Muscle of leg (tissue), 3 donors: ENCODE measurements at regions not wholly inside any gene's neighbourhood (a gene's known extent, or its start where the extent isn't known, plus 50 kb on each side); places are given as distances from the start of the nearest gene placed in this dataset.
A peak's percentile ranks its signal among the peaks of the same experiment; 100 is the strongest.

ENCODE experiments used
- DNase-seq: peaks from one replicate; pipeline ENCODE4 v3.0.0; 2013
- H3K27ac ChIP-seq: one replicate; pipeline ENCODE4 v1.5.1; 2013; ENCODE audit warnings: mild to moderate bottlenecking, low read length, control low read depth
- H3K27me3 ChIP-seq: one replicate; pipeline ENCODE4 v1.6.1; 2013; ENCODE audit warnings: low read length; ENCODE audit not compliant: control insufficient read depth, insufficient read depth
- H3K36me3 ChIP-seq: one replicate; pipeline ENCODE4 v1.6.1; 2013; ENCODE audit warnings: low read length; ENCODE audit not compliant: control insufficient read depth, insufficient read depth
- H3K4me1 ChIP-seq: one replicate; pipeline ENCODE4 v1.6.1; 2013; ENCODE audit warnings: low read length; ENCODE audit not compliant: control insufficient read depth, insufficient read depth
- H3K4me3 ChIP-seq: one replicate; pipeline ENCODE4 v1.5.1; 2013; ENCODE audit warnings: low read length, control low read depth
- H3K9me3 ChIP-seq: replicated peaks from 2 replicates; pipeline ENCODE4 v1.6.1; 2013; ENCODE audit warnings: low read depth, low read length; ENCODE audit not compliant: control insufficient read depth
- WGBS: methylation state at CpG from one replicate; pipeline ENCODE4 v1.1.5; 2013; ENCODE audit warnings: missing lambda C conversion rate; ENCODE audit not compliant: insufficient coverage; 5-methylcytosine and 5-hydroxymethylcytosine counted together

- H3K27ac ChIP-seq, result no peak overlapping the region
- no peaks in the 10 kb centered on the region for H3K9me3 ChIP-seq
- no peak overlapping the region for H3K4me3 ChIP-seq
- no peak for DNase-seq
- H3K36me3 ChIP-seq, result no peaks in the 10 kb centered on the region
- H3K4me1 ChIP-seq, result peaks cover 5% of the 10 kb centered on the region
- no peaks in the 10 kb centered on the region for H3K27me3 ChIP-seq
- no CpG with 5 or more reads among the region's 3 CpGs for WGBS
These were observed 174.5 kb downstream of the ZC3H11B start for GRCh38 chr1:219438386-219438785.

- no peaks in the 10 kb centered on the region for H3K36me3 ChIP-seq
- WGBS, result 80% methylated on average over 1 of the region's 2 CpGs
- no peak overlapping the region for H3K4me3 ChIP-seq
- H3K9me3 ChIP-seq, result no peaks in the 10 kb centered on the region
- no peak overlapping the region for H3K27ac ChIP-seq
- DNase-seq, result no peak
- H3K4me1 ChIP-seq, result peaks cover 8% of the 10 kb centered on the region
- no peaks in the 10 kb centered on the region for H3K27me3 ChIP-seq
These were observed 178.0 kb downstream of the ZC3H11B start for GRCh38 chr1:219434923-219435297.

GRCh38 chr1:219434285-219434922 lies 178.5 kb downstream of the ZC3H11B start:
- peaks cover 8% of the 10 kb centered on the region for H3K4me1 ChIP-seq
- peak; percentile 66 for DNase-seq
- H3K27me3 ChIP-seq, result no peaks in the 10 kb centered on the region
- WGBS, result 64% methylated on average over 3 of the region's 6 CpGs
- no peak overlapping the region for H3K27ac ChIP-seq
- no peaks in the 10 kb centered on the region for H3K36me3 ChIP-seq
- no peak overlapping the region for H3K4me3 ChIP-seq
- no peaks in the 10 kb centered on the region for H3K9me3 ChIP-seq

GRCh38 chr1:219433496-219434131 lies 179.3 kb downstream of the ZC3H11B start:
- H3K36me3 ChIP-seq, result no peaks in the 10 kb centered on the region
- peaks cover 8% of the 10 kb centered on the region for H3K4me1 ChIP-seq
- H3K27me3 ChIP-seq, result no peaks in the 10 kb centered on the region
- no peak overlapping the region for H3K27ac ChIP-seq
- H3K4me3 ChIP-seq, result no peak overlapping the region
- no peaks in the 10 kb centered on the region for H3K9me3 ChIP-seq
- WGBS, result 29% methylated on average over 1 of the region's 6 CpGs
- DNase-seq, result no peak

- 79% methylated on average over 3 of the region's 5 CpGs for WGBS
- no peak for DNase-seq
- H3K27me3 ChIP-seq, result no peaks in the 10 kb centered on the region
These were observed 179.9 kb downstream of the ZC3H11B start for GRCh38 chr1:219433001-219433400.

GRCh38 chr1:219432191-219432606 lies 180.7 kb downstream of the ZC3H11B start:
- DNase-seq, result no peak
- peaks cover 8% of the 10 kb centered on the region for H3K4me1 ChIP-seq
- H3K9me3 ChIP-seq, result no peaks in the 10 kb centered on the region
- H3K4me3 ChIP-seq, result no peak overlapping the region
- H3K27ac ChIP-seq, result no peak overlapping the region
- H3K36me3 ChIP-seq, result no peaks in the 10 kb centered on the region
- no peaks in the 10 kb centered on the region for H3K27me3 ChIP-seq
- no CpG with 5 or more reads among the region's 3 CpGs for WGBS

More at GRCh38 chr1:219433001-219433400, 179.9 kb downstream of the ZC3H11B start:
- H3K4me1 ChIP-seq, result peaks cover 8% of the 10 kb centered on the region
- no peaks in the 10 kb centered on the region for H3K36me3 ChIP-seq
- no peak overlapping the region for H3K4me3 ChIP-seq
- H3K9me3 ChIP-seq, result no peaks in the 10 kb centered on the region
- no peak overlapping the region for H3K27ac ChIP-seq

- Histone ChIP-seq H3K27me3 (no peaks in the 10 kb centered on the region), H3K4me1 (peaks cover 8% of the 10 kb centered on the region), H3K27ac (no peak overlapping the region), H3K4me3 (no peak overlapping the region), H3K36me3 (no peaks in the 10 kb centered on the region), H3K9me3 (no peaks in the 10 kb centered on the region)
- no peak for DNase-seq
- WGBS, result no CpG with 5 or more reads among the region's 1 CpG
These were observed 182.5 kb downstream of the ZC3H11B start for GRCh38 chr1:219430419-219430818.

- H3K27ac ChIP-seq, result no peak overlapping the region
- no peak overlapping the region for H3K4me3 ChIP-seq
- WGBS, result 71% methylated on average over 4 of the region's 5 CpGs
- no peaks in the 10 kb centered on the region for H3K27me3 ChIP-seq
- H3K4me1 ChIP-seq, result peaks cover 6% of the 10 kb centered on the region
- no peaks in the 10 kb centered on the region for H3K9me3 ChIP-seq
- no peaks in the 10 kb centered on the region for H3K36me3 ChIP-seq
- no peak for DNase-seq
These were observed 184.3 kb downstream of the ZC3H11B start for GRCh38 chr1:219428651-219429050.

GRCh38 chr1:219427989-219428388 lies 184.9 kb downstream of the ZC3H11B start:
- Histone ChIP-seq H3K4me1 (peaks cover 2% of the 10 kb centered on the region), H3K27me3 (no peaks in the 10 kb centered on the region), H3K36me3 (no peaks in the 10 kb centered on the region), H3K9me3 (no peaks in the 10 kb centered on the region), H3K27ac (no peak overlapping the region), H3K4me3 (no peak overlapping the region)
- DNase-seq, result peak; percentile 41
- WGBS, result no CpG with 5 or more reads among the region's 2 CpGs

- H3K4me3 ChIP-seq, result no peak overlapping the region
- no peaks in the 10 kb centered on the region for H3K4me1 ChIP-seq
- no peaks in the 10 kb centered on the region for H3K36me3 ChIP-seq
- no peak overlapping the region for H3K27ac ChIP-seq
- DNase-seq, result no peak
- no peaks in the 10 kb centered on the region for H3K9me3 ChIP-seq
- H3K27me3 ChIP-seq, result no peaks in the 10 kb centered on the region
These were observed 185.5 kb downstream of the ZC3H11B start for GRCh38 chr1:219427403-219427802.
